ENCODE measurements at regions not wholly inside any gene's neighbourhood (a gene's known extent, or its start where the extent isn't known, plus 50 kb on each side); places are given as distances from the start of the nearest gene placed in this dataset.

GRCh38 chr3:65303431-65303830 lies 615.6 kb upstream of the ADAMTS9 start:
- Mint-ChIP-seq H3K27ac (no peak overlapping the region), H3K4me1 (ENCODE audit: low read depth in 2 of 2) (no peaks in the 10 kb centered on the region), H3K4me3 (no peak overlapping the region), H3K9me3 (peaks cover 21% of the 10 kb centered on the region), H3K27me3 (no peaks in the 10 kb centered on the region), H3K36me3 (no peaks in the 10 kb centered on the region)
- ATAC-seq (no peak), DNase-seq (ENCODE audit: low spot score) (no peak)

- ATAC-seq (no peak), DNase-seq (ENCODE audit: low spot score) (no peak)
- H3K4me1 Mint-ChIP-seq (ENCODE audit: low read depth in 2 of 2): no peaks in the 10 kb centered on the region
- no peak overlapping the region for H3K27ac Mint-ChIP-seq
- no peaks in the 10 kb centered on the region for H3K27me3 Mint-ChIP-seq
- no peaks in the 10 kb centered on the region for H3K36me3 Mint-ChIP-seq
- peaks cover 6% of the 10 kb centered on the region for H3K9me3 Mint-ChIP-seq
- H3K4me3 Mint-ChIP-seq: no peak overlapping the region
Measured at GRCh38 chr3:65291448-65292125, 603.8 kb upstream of the ADAMTS9 start.

- Mint-ChIP-seq H3K36me3 (no peaks in the 10 kb centered on the region), H3K27ac (no peak overlapping the region), H3K9me3 (peaks cover 10% of the 10 kb centered on the region), H3K27me3 (no peaks in the 10 kb centered on the region), H3K4me3 (no peak overlapping the region), H3K4me1 (ENCODE audit: low read depth in 2 of 2) (no peaks in the 10 kb centered on the region)
- no peak for DNase-seq (ENCODE audit: low spot score)
- ATAC-seq: no peak
Measured at GRCh38 chr3:65288776-65289175, 601.0 kb upstream of the ADAMTS9 start.

GRCh38 chr3:65285956-65286355 lies 598.2 kb upstream of the ADAMTS9 start:
- H3K27me3 Mint-ChIP-seq: no peaks in the 10 kb centered on the region
- no peaks in the 10 kb centered on the region for H3K4me1 Mint-ChIP-seq (ENCODE audit: low read depth in 2 of 2)
- ATAC-seq: no peak
- no peaks in the 10 kb centered on the region for H3K36me3 Mint-ChIP-seq
- H3K4me3 Mint-ChIP-seq: no peak overlapping the region
- no peak overlapping the region for H3K27ac Mint-ChIP-seq
- DNase-seq (ENCODE audit: low spot score): no peak
- H3K9me3 Mint-ChIP-seq: peaks cover 8% of the 10 kb centered on the region

- Mint-ChIP-seq H3K27me3 (no peaks in the 10 kb centered on the region), H3K36me3 (no peaks in the 10 kb centered on the region)
- no peak for ATAC-seq
Measured at GRCh38 chr3:65284961-65285360, 597.2 kb upstream of the ADAMTS9 start.

GRCh38 chr3:65284546-65284945 lies 596.7 kb upstream of the ADAMTS9 start:
- no peak for DNase-seq (ENCODE audit: low spot score)
- H3K9me3 Mint-ChIP-seq: peaks cover 8% of the 10 kb centered on the region
- no peaks in the 10 kb centered on the region for H3K27me3 Mint-ChIP-seq
- no peaks in the 10 kb centered on the region for H3K4me1 Mint-ChIP-seq (ENCODE audit: low read depth in 2 of 2)
- H3K4me3 Mint-ChIP-seq: no peak overlapping the region
- no peak overlapping the region for H3K27ac Mint-ChIP-seq
- no peak for ATAC-seq
- H3K36me3 Mint-ChIP-seq: no peaks in the 10 kb centered on the region

More at GRCh38 chr3:65284961-65285360, 597.2 kb upstream of the ADAMTS9 start:
- Mint-ChIP-seq H3K9me3 (peaks cover 8% of the 10 kb centered on the region), H3K4me1 (ENCODE audit: low read depth in 2 of 2) (no peaks in the 10 kb centered on the region), H3K4me3 (no peak overlapping the region), H3K27ac (no peak overlapping the region)
- no peak for DNase-seq (ENCODE audit: low spot score)

- ATAC-seq (no peak), DNase-seq (ENCODE audit: low spot score) (no peak)
- Mint-ChIP-seq H3K4me3 (no peak overlapping the region), H3K27ac (no peak overlapping the region), H3K36me3 (no peaks in the 10 kb centered on the region), H3K9me3 (peaks cover 20% of the 10 kb centered on the region), H3K4me1 (ENCODE audit: low read depth in 2 of 2) (no peaks in the 10 kb centered on the region), H3K27me3 (no peaks in the 10 kb centered on the region)
Measured at GRCh38 chr3:65279225-65279782, 591.5 kb upstream of the ADAMTS9 start.

- no peak overlapping the region for H3K4me3 Mint-ChIP-seq
Measured at GRCh38 chr3:65277798-65278197, 590.0 kb upstream of the ADAMTS9 start.

DNA sequence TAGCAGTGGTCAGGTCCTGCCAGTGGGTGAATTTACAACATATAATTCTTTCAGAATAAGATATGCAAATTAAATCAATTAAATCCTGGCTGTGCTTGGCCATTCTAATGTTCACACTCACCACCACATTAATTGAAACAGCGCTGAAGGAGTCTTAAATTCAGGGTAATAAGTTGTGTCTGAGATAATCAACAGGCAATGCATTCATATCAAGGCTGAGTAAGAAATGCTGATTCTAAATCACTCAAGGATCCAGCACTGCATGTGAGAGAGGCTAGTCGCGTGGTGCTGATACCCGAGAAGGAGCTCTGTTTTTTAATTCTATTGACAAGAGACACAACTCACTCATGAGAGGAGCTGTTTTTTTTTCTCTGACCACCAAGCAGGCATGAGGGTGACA lies 588.8 kb upstream of the ADAMTS9 start:
- Mint-ChIP-seq H3K27me3 (no peaks in the 10 kb centered on the region), H3K9me3 (peaks cover 21% of the 10 kb centered on the region), H3K4me3 (no peak overlapping the region), H3K4me1 (ENCODE audit: low read depth in 2 of 2) (no peaks in the 10 kb centered on the region), H3K36me3 (no peaks in the 10 kb centered on the region), H3K27ac (no peak overlapping the region)
- DNase-seq (ENCODE audit: low spot score): no peak
- no peak for ATAC-seq

More at GRCh38 chr3:65277798-65278197, 590.0 kb upstream of the ADAMTS9 start:
- H3K27me3 Mint-ChIP-seq: no peaks in the 10 kb centered on the region
- no peaks in the 10 kb centered on the region for H3K36me3 Mint-ChIP-seq
- no peaks in the 10 kb centered on the region for H3K4me1 Mint-ChIP-seq (ENCODE audit: low read depth in 2 of 2)
- DNase-seq (ENCODE audit: low spot score) (no peak), ATAC-seq (no peak)
- peaks cover 18% of the 10 kb centered on the region for H3K9me3 Mint-ChIP-seq
- H3K27ac Mint-ChIP-seq: no peak overlapping the region

GRCh38 chr3:65268426-65268825 lies 580.6 kb upstream of the ADAMTS9 start:
- Mint-ChIP-seq H3K36me3 (peaks cover 7% of the 10 kb centered on the region), H3K27me3 (no peaks in the 10 kb centered on the region), H3K9me3 (peaks cover 8% of the 10 kb centered on the region), H3K27ac (no peak overlapping the region), H3K4me1 (ENCODE audit: low read depth in 2 of 2) (no peaks in the 10 kb centered on the region), H3K4me3 (no peak overlapping the region)
- DNase-seq (ENCODE audit: low spot score): no peak
- ATAC-seq: no peak

GRCh38 chr3:65265942-65266590 lies 578.3 kb upstream of the ADAMTS9 start:
- H3K4me3 Mint-ChIP-seq: no peak overlapping the region
- H3K36me3 Mint-ChIP-seq: peaks cover 7% of the 10 kb centered on the region
- ATAC-seq (no peak), DNase-seq (ENCODE audit: low spot score) (no peak)
- no peaks in the 10 kb centered on the region for H3K4me1 Mint-ChIP-seq (ENCODE audit: low read depth in 2 of 2)
- H3K27ac Mint-ChIP-seq: no peak overlapping the region
- H3K27me3 Mint-ChIP-seq: no peaks in the 10 kb centered on the region
- no peaks in the 10 kb centered on the region for H3K9me3 Mint-ChIP-seq

DNA sequence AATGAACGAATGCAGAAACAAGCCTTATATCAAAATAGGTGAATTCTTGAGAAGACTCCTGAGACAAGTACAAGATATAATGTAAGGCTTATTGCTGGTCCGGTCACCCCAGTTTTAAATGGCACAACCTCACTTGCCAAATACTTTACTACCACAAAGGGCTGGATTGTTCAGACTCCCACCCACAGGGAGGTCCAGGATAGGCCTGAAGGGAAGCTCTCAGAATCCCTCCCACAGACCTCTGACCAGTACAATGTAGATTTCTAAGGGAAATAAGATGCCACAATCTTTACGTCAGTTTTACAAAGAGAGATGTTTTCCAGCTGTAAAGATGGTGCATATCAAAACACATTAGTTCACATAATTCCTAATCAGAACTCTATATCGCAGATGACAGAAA lies 577.7 kb upstream of the ADAMTS9 start:
- peaks cover 7% of the 10 kb centered on the region for H3K36me3 Mint-ChIP-seq
- H3K27ac Mint-ChIP-seq: no peak overlapping the region
- H3K4me3 Mint-ChIP-seq: no peak overlapping the region
- no peaks in the 10 kb centered on the region for H3K9me3 Mint-ChIP-seq
- ATAC-seq (no peak), DNase-seq (ENCODE audit: low spot score) (no peak)
- H3K27me3 Mint-ChIP-seq: no peaks in the 10 kb centered on the region
- no peaks in the 10 kb centered on the region for H3K4me1 Mint-ChIP-seq (ENCODE audit: low read depth in 2 of 2)

DNA sequence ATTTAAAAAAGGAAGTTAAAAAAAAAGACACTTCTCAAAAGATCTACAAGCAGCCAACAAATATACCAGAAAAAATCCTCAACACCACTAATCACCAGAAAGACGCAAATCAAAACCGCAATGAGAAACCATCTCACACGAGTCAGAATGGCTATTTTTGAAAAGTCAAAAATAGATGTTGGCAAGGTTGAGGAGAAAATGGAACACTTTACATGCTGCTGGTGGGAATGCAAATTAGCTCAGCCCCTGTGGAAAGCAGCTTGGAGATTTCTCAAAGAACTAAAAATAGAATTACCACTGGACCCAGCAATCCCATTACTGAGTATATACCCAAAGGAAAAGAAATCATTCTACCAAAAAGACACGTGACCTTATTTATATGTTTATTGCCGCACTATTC lies 574.7 kb upstream of the ADAMTS9 start:
- no peaks in the 10 kb centered on the region for H3K27me3 Mint-ChIP-seq
- DNase-seq (ENCODE audit: low spot score) (no peak), ATAC-seq (no peak)
- H3K4me3 Mint-ChIP-seq: no peak overlapping the region
- no peaks in the 10 kb centered on the region for H3K4me1 Mint-ChIP-seq (ENCODE audit: low read depth in 2 of 2)
- H3K27ac Mint-ChIP-seq: no peak overlapping the region
- no peaks in the 10 kb centered on the region for H3K36me3 Mint-ChIP-seq
- H3K9me3 Mint-ChIP-seq: peaks cover 4% of the 10 kb centered on the region

DNA sequence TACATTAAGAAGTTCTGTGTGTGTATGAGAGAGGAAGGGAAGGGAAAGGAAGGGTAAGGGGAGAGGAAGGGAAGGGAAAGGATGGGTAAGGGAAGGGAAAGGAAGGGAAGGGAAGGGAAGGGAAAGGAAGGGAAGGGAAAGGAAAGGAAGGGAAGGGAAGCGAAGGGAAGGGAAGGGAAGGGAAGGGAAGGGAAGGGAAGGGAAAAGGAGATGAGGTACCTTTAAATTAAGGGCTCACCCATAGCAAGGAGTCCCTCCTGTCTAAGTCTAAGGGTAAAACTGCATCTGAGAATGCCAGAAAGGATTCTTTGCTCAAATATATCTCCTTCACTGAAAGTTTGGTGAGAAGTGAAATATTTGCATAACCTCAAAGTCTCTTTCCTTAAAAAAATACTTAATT lies 572.1 kb upstream of the ADAMTS9 start:
- ATAC-seq: no peak
- no peak overlapping the region for H3K4me3 Mint-ChIP-seq
- DNase-seq (ENCODE audit: low spot score): no peak
- no peak overlapping the region for H3K27ac Mint-ChIP-seq
- H3K36me3 Mint-ChIP-seq: no peaks in the 10 kb centered on the region
- H3K4me1 Mint-ChIP-seq (ENCODE audit: low read depth in 2 of 2): no peaks in the 10 kb centered on the region
- H3K9me3 Mint-ChIP-seq: peaks cover 4% of the 10 kb centered on the region
- no peaks in the 10 kb centered on the region for H3K27me3 Mint-ChIP-seq

All from natural killer cell treated with Interleukin-12 subunit alpha and Interleukin-12 subunit beta and Interleukin-15 and Interleukin-18, amount 100 ng/mL, for 72 hours (primary cell).